Limb (tissue), 2 donors: ENCODE measurements at regions not wholly inside any gene's neighbourhood (a gene's known extent, or its start where the extent isn't known, plus 50 kb on each side); places are given as distances from the start of the nearest gene placed in this dataset.

Experiments
- DNase-seq, 2 donors: peaks; one replicate each; pipeline ENCODE4 v3.0.0-alpha.2; 2016; ENCODE audit errors: extremely low spot score in 2 of 2

GRCh38 chr2:21683838-21684237, 560.1 kb downstream of the TDRD15 start:
- DNase-seq, result no peak

GRCh38 chr2:21687589-21687988, 563.8 kb downstream of the TDRD15 start:
- no peak for DNase-seq

- DNase-seq, result no peak
Observed at GRCh38 chr2:21690005-21690404, 566.2 kb downstream of the TDRD15 start.

- no peak for DNase-seq
Observed at GRCh38 chr2:21693081-21693480, 569.3 kb downstream of the TDRD15 start.

GRCh38 chr2:21694079-21694878, 570.5 kb downstream of the TDRD15 start:
- DNase-seq, result no peak

- DNase-seq, result no peak
Observed at GRCh38 chr2:21696900-21697299, 573.1 kb downstream of the TDRD15 start.

GRCh38 chr2:21700644-21701043, 576.9 kb downstream of the TDRD15 start:
- DNase-seq, result no peak

GRCh38 chr2:21710031-21710430, 586.3 kb downstream of the TDRD15 start:
- no peak for DNase-seq

GRCh38 chr2:21710496-21710895, 586.7 kb downstream of the TDRD15 start:
- DNase-seq, result no peak

- peak in 1 of 2 donors; percentile 43 for DNase-seq
Observed at GRCh38 chr2:21715887-21716286, 592.1 kb downstream of the TDRD15 start.

GRCh38 chr2:21727101-21727500, 603.3 kb downstream of the TDRD15 start:
- no peak for DNase-seq

- DNase-seq, result no peak
Observed at GRCh38 chr2:21728133-21728532, 604.4 kb downstream of the TDRD15 start.

GRCh38 chr2:21730141-21730540, 606.4 kb downstream of the TDRD15 start:
- no peak for DNase-seq

GRCh38 chr2:21740484-21740883, 616.7 kb downstream of the TDRD15 start:
- peak in 1 of 2 donors; percentile 17 for DNase-seq

GRCh38 chr2:21746499-21746898, 622.7 kb downstream of the TDRD15 start:
- no peak for DNase-seq

GRCh38 chr2:21748501-21748900, 624.7 kb downstream of the TDRD15 start:
- no peak for DNase-seq

GRCh38 chr2:21754164-21754788, 630.5 kb downstream of the TDRD15 start:
- no peak for DNase-seq

- no peak for DNase-seq
Observed at GRCh38 chr2:21757805-21758430, 634.1 kb downstream of the TDRD15 start.

- DNase-seq, result no peak
Observed at GRCh38 chr2:21759819-21760218, 636.1 kb downstream of the TDRD15 start.

GRCh38 chr2:21761361-21761760, 637.6 kb downstream of the TDRD15 start:
- no peak for DNase-seq

GRCh38 chr2:21763501-21763900, 639.7 kb downstream of the TDRD15 start:
- DNase-seq, result no peak

- DNase-seq, result no peak
Observed at GRCh38 chr2:21770787-21771186, 647.0 kb downstream of the TDRD15 start.

- DNase-seq, result no peak
Observed at GRCh38 chr2:21772624-21773023, 648.9 kb downstream of the TDRD15 start.
